ENCODE measurements at regions not wholly inside any gene's neighbourhood (a gene's known extent, or its start where the extent isn't known, plus 50 kb on each side); places are given as distances from the start of the nearest gene placed in this dataset.

DNA sequence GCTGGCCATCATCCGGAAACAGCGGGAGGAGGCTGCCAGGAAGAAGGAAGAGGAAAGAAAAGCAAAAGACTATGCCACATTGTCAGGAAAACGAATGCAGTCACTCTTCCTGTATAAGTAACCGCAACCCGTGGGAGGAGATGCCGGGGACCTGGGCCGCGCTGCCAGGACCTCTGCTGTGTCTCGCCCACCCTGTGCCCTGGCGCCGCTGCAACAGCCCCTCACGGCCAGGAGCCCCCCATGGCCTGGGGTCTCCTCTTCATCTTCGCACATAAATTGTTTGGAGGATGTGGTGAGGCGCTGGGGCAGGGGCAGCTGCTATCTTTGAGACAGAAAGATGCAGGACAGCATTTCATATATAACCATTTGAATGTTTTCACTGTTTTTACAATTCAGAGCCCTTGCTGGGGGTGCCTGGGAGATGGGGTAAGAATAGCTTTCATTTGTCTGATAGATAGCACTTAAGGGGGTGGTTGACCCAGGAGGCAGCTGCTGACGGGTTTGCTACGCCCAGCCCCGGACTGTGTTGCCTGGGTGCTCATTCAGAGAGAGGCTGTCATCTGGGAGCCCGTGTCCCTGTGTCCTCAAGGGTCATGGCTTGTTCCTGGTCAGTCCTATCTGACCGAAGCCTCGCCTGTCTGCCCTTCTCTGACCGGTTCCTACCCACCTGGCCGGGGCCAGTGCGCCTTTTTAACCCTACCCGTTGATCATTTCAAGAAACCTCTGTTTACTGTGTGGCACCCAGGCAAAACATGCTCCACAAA, 1067.7 kb upstream of the COX7C start (continued):
- TF ChIP-seq, protein P1, sequence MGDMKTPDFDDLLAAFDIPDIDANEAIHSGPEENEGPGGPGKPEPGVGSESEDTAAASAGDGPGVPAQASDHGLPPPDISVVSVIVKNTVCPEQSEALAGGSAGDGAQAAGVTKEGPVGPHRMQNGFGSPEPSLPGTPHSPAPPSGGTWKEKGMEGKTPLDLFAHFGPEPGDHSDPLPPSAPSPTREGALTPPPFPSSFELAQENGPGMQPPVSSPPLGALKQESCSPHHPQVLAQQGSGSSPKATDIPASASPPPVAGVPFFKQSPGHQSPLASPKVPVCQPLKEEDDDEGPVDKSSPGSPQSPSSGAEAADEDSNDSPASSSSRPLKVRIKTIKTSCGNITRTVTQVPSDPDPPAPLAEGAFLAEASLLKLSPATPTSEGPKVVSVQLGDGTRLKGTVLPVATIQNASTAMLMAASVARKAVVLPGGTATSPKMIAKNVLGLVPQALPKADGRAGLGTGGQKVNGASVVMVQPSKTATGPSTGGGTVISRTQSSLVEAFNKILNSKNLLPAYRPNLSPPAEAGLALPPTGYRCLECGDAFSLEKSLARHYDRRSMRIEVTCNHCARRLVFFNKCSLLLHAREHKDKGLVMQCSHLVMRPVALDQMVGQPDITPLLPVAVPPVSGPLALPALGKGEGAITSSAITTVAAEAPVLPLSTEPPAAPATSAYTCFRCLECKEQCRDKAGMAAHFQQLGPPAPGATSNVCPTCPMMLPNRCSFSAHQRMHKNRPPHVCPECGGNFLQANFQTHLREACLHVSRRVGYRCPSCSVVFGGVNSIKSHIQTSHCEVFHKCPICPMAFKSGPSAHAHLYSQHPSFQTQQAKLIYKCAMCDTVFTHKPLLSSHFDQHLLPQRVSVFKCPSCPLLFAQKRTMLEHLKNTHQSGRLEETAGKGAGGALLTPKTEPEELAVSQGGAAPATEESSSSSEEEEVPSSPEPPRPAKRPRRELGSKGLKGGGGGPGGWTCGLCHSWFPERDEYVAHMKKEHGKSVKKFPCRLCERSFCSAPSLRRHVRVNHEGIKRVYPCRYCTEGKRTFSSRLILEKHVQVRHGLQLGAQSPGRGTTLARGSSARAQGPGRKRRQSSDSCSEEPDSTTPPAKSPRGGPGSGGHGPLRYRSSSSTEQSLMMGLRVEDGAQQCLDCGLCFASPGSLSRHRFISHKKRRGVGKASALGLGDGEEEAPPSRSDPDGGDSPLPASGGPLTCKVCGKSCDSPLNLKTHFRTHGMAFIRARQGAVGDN (IDR thresholded peaks at IDR 0.05), result no peak
- TF ChIP-seq, protein P2, sequence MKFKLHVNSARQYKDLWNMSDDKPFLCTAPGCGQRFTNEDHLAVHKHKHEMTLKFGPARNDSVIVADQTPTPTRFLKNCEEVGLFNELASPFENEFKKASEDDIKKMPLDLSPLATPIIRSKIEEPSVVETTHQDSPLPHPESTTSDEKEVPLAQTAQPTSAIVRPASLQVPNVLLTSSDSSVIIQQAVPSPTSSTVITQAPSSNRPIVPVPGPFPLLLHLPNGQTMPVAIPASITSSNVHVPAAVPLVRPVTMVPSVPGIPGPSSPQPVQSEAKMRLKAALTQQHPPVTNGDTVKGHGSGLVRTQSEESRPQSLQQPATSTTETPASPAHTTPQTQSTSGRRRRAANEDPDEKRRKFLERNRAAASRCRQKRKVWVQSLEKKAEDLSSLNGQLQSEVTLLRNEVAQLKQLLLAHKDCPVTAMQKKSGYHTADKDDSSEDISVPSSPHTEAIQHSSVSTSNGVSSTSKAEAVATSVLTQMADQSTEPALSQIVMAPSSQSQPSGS (IDR thresholded peaks at IDR 0.05; ENCODE audit: low read length), result no peak
- TF ChIP-seq RCOR1 (conservative IDR thresholded peaks at IDR 0.05; ENCODE audit: low read depth, low read length) (no peak), SMAD1 (IDR thresholded peaks at IDR 0.05; ENCODE audit: low read depth, partially characterized antibody) (no peak), TCF7 (IDR thresholded peaks at IDR 0.05; ENCODE audit: borderline replicate concordance) (no peak), SIN3A (IDR thresholded peaks at IDR 0.05; ENCODE audit: low read depth, low read length) (no peak)
- TF ChIP-seq, protein P3, sequence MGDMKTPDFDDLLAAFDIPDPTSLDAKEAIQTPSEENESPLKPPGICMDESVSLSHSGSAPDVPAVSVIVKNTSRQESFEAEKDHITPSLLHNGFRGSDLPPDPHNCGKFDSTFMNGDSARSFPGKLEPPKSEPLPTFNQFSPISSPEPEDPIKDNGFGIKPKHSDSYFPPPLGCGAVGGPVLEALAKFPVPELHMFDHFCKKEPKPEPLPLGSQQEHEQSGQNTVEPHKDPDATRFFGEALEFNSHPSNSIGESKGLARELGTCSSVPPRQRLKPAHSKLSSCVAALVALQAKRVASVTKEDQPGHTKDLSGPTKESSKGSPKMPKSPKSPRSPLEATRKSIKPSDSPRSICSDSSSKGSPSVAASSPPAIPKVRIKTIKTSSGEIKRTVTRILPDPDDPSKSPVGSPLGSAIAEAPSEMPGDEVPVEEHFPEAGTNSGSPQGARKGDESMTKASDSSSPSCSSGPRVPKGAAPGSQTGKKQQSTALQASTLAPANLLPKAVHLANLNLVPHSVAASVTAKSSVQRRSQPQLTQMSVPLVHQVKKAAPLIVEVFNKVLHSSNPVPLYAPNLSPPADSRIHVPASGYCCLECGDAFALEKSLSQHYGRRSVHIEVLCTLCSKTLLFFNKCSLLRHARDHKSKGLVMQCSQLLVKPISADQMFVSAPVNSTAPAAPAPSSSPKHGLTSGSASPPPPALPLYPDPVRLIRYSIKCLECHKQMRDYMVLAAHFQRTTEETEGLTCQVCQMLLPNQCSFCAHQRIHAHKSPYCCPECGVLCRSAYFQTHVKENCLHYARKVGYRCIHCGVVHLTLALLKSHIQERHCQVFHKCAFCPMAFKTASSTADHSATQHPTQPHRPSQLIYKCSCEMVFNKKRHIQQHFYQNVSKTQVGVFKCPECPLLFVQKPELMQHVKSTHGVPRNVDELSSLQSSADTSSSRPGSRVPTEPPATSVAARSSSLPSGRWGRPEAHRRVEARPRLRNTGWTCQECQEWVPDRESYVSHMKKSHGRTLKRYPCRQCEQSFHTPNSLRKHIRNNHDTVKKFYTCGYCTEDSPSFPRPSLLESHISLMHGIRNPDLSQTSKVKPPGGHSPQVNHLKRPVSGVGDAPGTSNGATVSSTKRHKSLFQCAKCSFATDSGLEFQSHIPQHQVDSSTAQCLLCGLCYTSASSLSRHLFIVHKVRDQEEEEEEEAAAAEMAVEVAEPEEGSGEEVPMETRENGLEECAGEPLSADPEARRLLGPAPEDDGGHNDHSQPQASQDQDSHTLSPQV (IDR thresholded peaks at IDR 0.05), result no peak
- TF ChIP-seq, protein P4, sequence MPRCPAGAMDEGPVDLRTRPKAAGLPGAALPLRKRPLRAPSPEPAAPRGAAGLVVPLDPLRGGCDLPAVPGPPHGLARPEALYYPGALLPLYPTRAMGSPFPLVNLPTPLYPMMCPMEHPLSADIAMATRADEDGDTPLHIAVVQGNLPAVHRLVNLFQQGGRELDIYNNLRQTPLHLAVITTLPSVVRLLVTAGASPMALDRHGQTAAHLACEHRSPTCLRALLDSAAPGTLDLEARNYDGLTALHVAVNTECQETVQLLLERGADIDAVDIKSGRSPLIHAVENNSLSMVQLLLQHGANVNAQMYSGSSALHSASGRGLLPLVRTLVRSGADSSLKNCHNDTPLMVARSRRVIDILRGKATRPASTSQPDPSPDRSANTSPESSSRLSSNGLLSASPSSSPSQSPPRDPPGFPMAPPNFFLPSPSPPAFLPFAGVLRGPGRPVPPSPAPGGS (IDR thresholded peaks at IDR 0.05; ENCODE audit: borderline replicate concordance, insufficient read depth, low read depth, low read length, poor library complexity, severe bottlenecking), result no peak
